ENCODE measurements at regions not wholly inside any gene's neighbourhood (a gene's known extent, or its start where the extent isn't known, plus 50 kb on each side); places are given as distances from the start of the nearest gene placed in this dataset.

GRCh38 chr14:54310151-54310850, 86.5 kb upstream of the CDKN3 start:
- peaks cover 0 to 4% (median 0%) of the 10 kb centered on the region in 7 donors for H3K27me3 ChIP-seq (replicated peaks in 1 of 7)
- no peaks in the 10 kb centered on the region for H3K4me1 ChIP-seq
- 73 to 79% (median 78%) methylated on average over 10 of the region's 10 CpGs for WGBS, 5 donors
- intact Hi-C loops (cut with DNase I; ENCODE audit: low total_unique reads), result no loop called here
- H3K9me3 ChIP-seq, result no peaks in the 10 kb centered on the region
- TF ChIP-seq POLR2AphosphoS5 (IDR thresholded peaks at IDR 0.05), result no peak
- no peak for TF ChIP-seq CTCF (IDR thresholded peaks at IDR 0.05 in 8 of 11, conservative IDR thresholded peaks at IDR 0.05 in 3 of 11)
- TF ChIP-seq POLR2A (IDR thresholded peaks at IDR 0.05), result no peak
- DNase-seq, result no peak
- H3K27ac ChIP-seq, result no peak overlapping the region
- H3K36me3 ChIP-seq, result no peaks in the 10 kb centered on the region
- H3K4me3 ChIP-seq, result no peak overlapping the region

- no peak overlapping the region for H3K4me3 ChIP-seq
- no peaks in the 10 kb centered on the region for H3K36me3 ChIP-seq
- 70 to 83% (median 81%) methylated on average over 2 of the region's 2 CpGs for WGBS, 5 donors
- no peak for DNase-seq
- TF ChIP-seq POLR2A (IDR thresholded peaks at IDR 0.05), result no peak
- TF ChIP-seq POLR2AphosphoS5 (IDR thresholded peaks at IDR 0.05), result no peak
- TF ChIP-seq CTCF (IDR thresholded peaks at IDR 0.05 in 8 of 11, conservative IDR thresholded peaks at IDR 0.05 in 3 of 11), result no peak
- peaks cover 0 to 4% (median 0%) of the 10 kb centered on the region in 7 donors for H3K27me3 ChIP-seq (replicated peaks in 1 of 7)
- no peaks in the 10 kb centered on the region for H3K4me1 ChIP-seq
- H3K27ac ChIP-seq, result no peak overlapping the region
- intact Hi-C loops (cut with DNase I; ENCODE audit: low total_unique reads), result no loop called here
- no peaks in the 10 kb centered on the region for H3K9me3 ChIP-seq
Observed at GRCh38 chr14:54310851-54311228, 86.0 kb upstream of the CDKN3 start.

GRCh38 chr14:54312166-54312801, 84.5 kb upstream of the CDKN3 start:
- Histone ChIP-seq H3K27me3 (replicated peaks in 1 of 7) (peaks cover 0 to 7% (median 0%) of the 10 kb centered on the region in 7 donors), H3K4me3 (no peak overlapping the region), H3K27ac (no peak overlapping the region), H3K36me3 (no peaks in the 10 kb centered on the region), H3K9me3 (no peaks in the 10 kb centered on the region), H3K4me1 (no peaks in the 10 kb centered on the region)
- 43 to 64% (median 60%) methylated on average over 2 to 3 of the region's 3 CpGs for WGBS, 5 donors
- TF ChIP-seq CTCF (IDR thresholded peaks at IDR 0.05 in 8 of 11, conservative IDR thresholded peaks at IDR 0.05 in 3 of 11) (no peak), POLR2AphosphoS5 (IDR thresholded peaks at IDR 0.05) (no peak), POLR2A (IDR thresholded peaks at IDR 0.05) (no peak)
- DNase-seq, result no peak
- intact Hi-C loops (cut with DNase I; ENCODE audit: low total_unique reads), result no loop called here

GRCh38 chr14:54314365-54315104, 82.3 kb upstream of the CDKN3 start:
- Histone ChIP-seq H3K27ac (no peak overlapping the region), H3K36me3 (no peaks in the 10 kb centered on the region), H3K4me3 (no peak overlapping the region), H3K27me3 (replicated peaks in 1 of 7) (peaks cover 0 to 7% (median 0%) of the 10 kb centered on the region in 7 donors), H3K9me3 (no peaks in the 10 kb centered on the region), H3K4me1 (no peaks in the 10 kb centered on the region)
- no peak for DNase-seq
- no peak for TF ChIP-seq POLR2AphosphoS5 (IDR thresholded peaks at IDR 0.05)
- no peak for TF ChIP-seq POLR2A (IDR thresholded peaks at IDR 0.05)
- TF ChIP-seq CTCF (IDR thresholded peaks at IDR 0.05 in 8 of 11, conservative IDR thresholded peaks at IDR 0.05 in 3 of 11), result no peak
- intact Hi-C loops (cut with DNase I; ENCODE audit: low total_unique reads), result no loop called here
- 77 to 83% (median 82%) methylated on average over 11 of the region's 11 CpGs for WGBS, 5 donors

Measured in spleen (tissue), 11 donors.